GM23248 (cell line): ENCODE measurements at regions not wholly inside any gene's neighbourhood (a gene's known extent, or its start where the extent isn't known, plus 50 kb on each side); places are given as distances from the start of the nearest gene placed in this dataset.

Source experiments
- DNase-seq: peaks from one replicate; pipeline ENCODE4 v3.0.0-alpha.2; 2015
- H2AFZ ChIP-seq: fragments of 200-600 bp; sonication (generic); 2 replicates; pipeline ENCODE4 v1.6.1; 2016; ENCODE audit warnings: antibody characterized with exemption
- H3F3A ChIP-seq: fragments of 200-600 bp; sonication (generic); 2 replicates; pipeline ENCODE4 v1.6.1; 2016; ENCODE audit warnings: mild to moderate bottlenecking, antibody characterized with exemption, mixed run types; ENCODE audit not compliant: insufficient read depth
- H3K27ac ChIP-seq: fragments of 200-600 bp; sonication (generic); 2 replicates; pipeline ENCODE4 v1.5.1; 2016; ENCODE audit warnings: mild to moderate bottlenecking
- H3K27me3 ChIP-seq: fragments of 200-600 bp; sonication (generic); replicated peaks from 2 replicates; pipeline ENCODE4 v1.6.1; 2016; ENCODE audit warnings: mild to moderate bottlenecking; ENCODE audit not compliant: insufficient read depth
- H3K36me3 ChIP-seq: fragments of 200-600 bp; sonication (generic); 2 replicates; pipeline ENCODE4 v1.6.1; 2016; ENCODE audit warnings: low read depth, mild to moderate bottlenecking
- H3K4me1 ChIP-seq: fragments of 200-600 bp; sonication (generic); 2 replicates; pipeline ENCODE4 v1.6.1; 2016; ENCODE audit warnings: mild to moderate bottlenecking; ENCODE audit not compliant: insufficient read depth
- H3K4me2 ChIP-seq: fragments of 200-600 bp; sonication (generic); one replicate; pipeline ENCODE4 v1.6.1; 2016; ENCODE audit warnings: mild to moderate bottlenecking; ENCODE audit not compliant: unreplicated experiment
- H3K4me3 ChIP-seq: fragments of 200-600 bp; sonication (generic); 2 replicates; pipeline ENCODE4 v1.5.1; 2016; ENCODE audit warnings: mild to moderate bottlenecking
- H3K79me2 ChIP-seq: fragments of 200-600 bp; sonication (generic); 2 replicates; pipeline ENCODE4 v1.6.1; 2016; ENCODE audit warnings: mild to moderate bottlenecking; ENCODE audit not compliant: insufficient read depth
- H3K9ac ChIP-seq: fragments of 200-600 bp; sonication (generic); 2 replicates; pipeline ENCODE4 v1.6.1; 2016; ENCODE audit warnings: mild to moderate bottlenecking
- H3K9me2 ChIP-seq: fragments of 200-600 bp; sonication (generic); 2 replicates; pipeline ENCODE4 v1.6.1; 2016; ENCODE audit warnings: mixed run types, mild to moderate bottlenecking, moderate library complexity; ENCODE audit not compliant: insufficient read depth
- H3K9me3 ChIP-seq: fragments of 200-600 bp; sonication (generic); one replicate; pipeline ENCODE4 v1.6.1; 2017; ENCODE audit warnings: low read depth
- H4K20me1 ChIP-seq: fragments of 200-600 bp; sonication (generic); 2 replicates; pipeline ENCODE4 v1.6.0; 2016; ENCODE audit not compliant: insufficient read depth
- EZH2 ChIP-seq: fragments of 200-600 bp; sonication (generic); IDR thresholded peaks from 2 replicates; pipeline ENCODE4 v1.6.1; 2018; ENCODE audit warnings: antibody characterized with exemption, mild to moderate bottlenecking; ENCODE audit not compliant: insufficient read depth, poor library complexity, severe bottlenecking
- EZH2phosphoT487 ChIP-seq: fragments of 200-600 bp; sonication (generic); IDR thresholded peaks from 2 replicates; pipeline ENCODE4 v1.6.1; 2018; ENCODE audit warnings: antibody characterized with exemption, moderate library complexity, mild to moderate bottlenecking, low read depth; ENCODE audit not compliant: insufficient read depth
- WGBS, 2 experiments: methylation state at CpG; one replicate each; pipeline ENCODE4 v1.1.6; 2015 to 2017; ENCODE audit warnings: low lambda C conversion rate in 2 of 2, low coverage in 1 of 2; ENCODE audit errors: missing lambda C conversion rate in 2 of 2; 5-methylcytosine and 5-hydroxymethylcytosine counted together
- in situ Hi-C: fragments of 300-500 bp; cut with MboI; formaldehyde crosslinking; loops from 2 replicates; pipeline ENCODE4 v1.15.0; 2020

GRCh38 chr2:146481629-146482028, 1363.2 kb upstream of the ACVR2A start:
- Histone ChIP-seq H3K27me3 (no peaks in the 10 kb centered on the region), H3K4me2 (no peak overlapping the region), H3K9ac (no peak overlapping the region), H3K4me3 (no peak overlapping the region), H3K36me3 (no peaks in the 10 kb centered on the region), H3F3A (no peaks in the 10 kb centered on the region), H3K27ac (no peak overlapping the region), H3K79me2 (no peaks in the 10 kb centered on the region), H2AFZ (no peak overlapping the region), H3K9me3 (no peaks in the 10 kb centered on the region), H3K4me1 (peaks cover 3% of the 10 kb centered on the region; the same call in 1 of the 2 replicates), H4K20me1 (no peaks in the 10 kb centered on the region), H3K9me2 (no peaks in the 10 kb centered on the region)
- TF ChIP-seq EZH2 (no peak), EZH2phosphoT487 (no peak)
- WGBS, 2 experiments = 23 to 39% methylated on average over 1 of the region's 1 CpG
- DNase-seq = peak; percentile 57
- in situ Hi-C loops = no loop called here

- 50 to 58% methylated on average over 5 of the region's 5 CpGs for WGBS, 2 experiments
- no peak for DNase-seq
- in situ Hi-C loops = no loop called here
Measured at GRCh38 chr2:146477383-146477782, 1367.4 kb upstream of the ACVR2A start.

GRCh38 chr2:146468578-146468977, 1376.3 kb upstream of the ACVR2A start:
- Histone ChIP-seq H3F3A (no peaks in the 10 kb centered on the region), H3K27me3 (no peaks in the 10 kb centered on the region), H3K79me2 (no peaks in the 10 kb centered on the region), H4K20me1 (no peaks in the 10 kb centered on the region), H2AFZ (no peak overlapping the region), H3K27ac (no peak overlapping the region), H3K36me3 (no peaks in the 10 kb centered on the region), H3K9me3 (no peaks in the 10 kb centered on the region), H3K9ac (no peak overlapping the region), H3K4me2 (no peak overlapping the region), H3K4me1 (no peaks in the 10 kb centered on the region), H3K4me3 (no peak overlapping the region), H3K9me2 (peaks cover 11% of the 10 kb centered on the region; the same call in 1 of the 2 replicates)
- in situ Hi-C loops = no loop called here
- no peak for DNase-seq
- 72 to 78% methylated on average over 3 of the region's 3 CpGs for WGBS, 2 experiments
- TF ChIP-seq EZH2 (no peak), EZH2phosphoT487 (no peak)

More at GRCh38 chr2:146477383-146477782, 1367.4 kb upstream of the ACVR2A start:
- H3K27me3 ChIP-seq = no peaks in the 10 kb centered on the region
- no peaks in the 10 kb centered on the region for H3K9me3 ChIP-seq
- TF ChIP-seq EZH2 (no peak), EZH2phosphoT487 (no peak)
- no peak overlapping the region for H2AFZ ChIP-seq
- H3K4me1 ChIP-seq = peaks cover 3% of the 10 kb centered on the region; the same call in 1 of the 2 replicates
- H3K79me2 ChIP-seq = no peaks in the 10 kb centered on the region
- H3K4me3 ChIP-seq = no peak overlapping the region
- H3K27ac ChIP-seq = no peak overlapping the region
- H3K36me3 ChIP-seq = no peaks in the 10 kb centered on the region
- H3K9me2 ChIP-seq = no peaks in the 10 kb centered on the region
- H3K9ac ChIP-seq = no peak overlapping the region
- H3K4me2 ChIP-seq = no peak overlapping the region
- H3F3A ChIP-seq = no peaks in the 10 kb centered on the region
- H4K20me1 ChIP-seq = no peaks in the 10 kb centered on the region

DNA sequence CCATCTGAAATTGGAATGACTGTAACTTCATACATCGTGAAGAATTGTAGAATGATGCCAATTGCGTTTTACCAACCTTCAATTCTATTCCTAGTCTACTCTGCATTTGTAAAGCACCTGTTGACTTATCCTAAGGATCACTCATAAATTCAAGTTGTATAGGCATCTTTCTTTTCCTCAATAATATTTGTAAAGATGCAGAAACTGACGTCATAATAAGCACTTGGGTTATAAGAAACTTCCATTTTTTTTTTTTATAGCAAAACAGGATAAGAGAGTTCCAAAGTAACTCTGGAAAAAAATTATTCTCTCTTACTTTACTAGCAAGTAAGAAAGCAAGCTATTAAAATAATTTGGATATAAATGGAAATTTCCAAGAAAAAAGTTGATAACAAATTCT, 1377.4 kb upstream of the ACVR2A start:
- H2AFZ ChIP-seq = no peak overlapping the region
- 32 to 34% methylated on average over 3 of the region's 3 CpGs for WGBS, 2 experiments

GRCh38 chr2:146465460-146465859, 1379.4 kb upstream of the ACVR2A start:
- 65 to 69% methylated on average over 7 of the region's 7 CpGs for WGBS, 2 experiments
- Histone ChIP-seq H3K4me1 (no peaks in the 10 kb centered on the region), H3K36me3 (no peaks in the 10 kb centered on the region), H3K79me2 (no peaks in the 10 kb centered on the region), H3K9me2 (peaks cover 11% of the 10 kb centered on the region; the same call in 1 of the 2 replicates), H3K4me3 (no peak overlapping the region), H2AFZ (no peak overlapping the region), H3K9ac (no peak overlapping the region), H3K27me3 (no peaks in the 10 kb centered on the region), H4K20me1 (no peaks in the 10 kb centered on the region), H3K4me2 (no peak overlapping the region), H3K27ac (no peak overlapping the region), H3K9me3 (no peaks in the 10 kb centered on the region), H3F3A (no peaks in the 10 kb centered on the region)
- in situ Hi-C loops = no loop called here
- TF ChIP-seq EZH2phosphoT487 = no peak
- TF ChIP-seq EZH2 = no peak
- no peak for DNase-seq

More for the DNA sequence above, 1377.4 kb upstream of the ACVR2A start:
- no peaks in the 10 kb centered on the region for H3K79me2 ChIP-seq
- no peaks in the 10 kb centered on the region for H3K27me3 ChIP-seq
- H3K9ac ChIP-seq = no peak overlapping the region
- no peak for DNase-seq
- no peaks in the 10 kb centered on the region for H3K36me3 ChIP-seq
- no peaks in the 10 kb centered on the region for H3K4me1 ChIP-seq
- no peak overlapping the region for H3K27ac ChIP-seq
- no peaks in the 10 kb centered on the region for H3F3A ChIP-seq
- H3K4me3 ChIP-seq = no peak overlapping the region
- no peaks in the 10 kb centered on the region for H3K9me3 ChIP-seq
- H3K4me2 ChIP-seq = no peak overlapping the region
- H3K9me2 ChIP-seq = peaks cover 11% of the 10 kb centered on the region; the same call in 1 of the 2 replicates
- TF ChIP-seq EZH2 (no peak), EZH2phosphoT487 (no peak)
- in situ Hi-C loops = no loop called here
- no peaks in the 10 kb centered on the region for H4K20me1 ChIP-seq
